HG02884 (cell line): ENCODE measurements at regions not wholly inside any gene's neighbourhood (a gene's known extent, or its start where the extent isn't known, plus 50 kb on each side); places are given as distances from the start of the nearest gene placed in this dataset.
"Not testable (repeated sequence)": the region's sequence is repeated elsewhere in the genome, so short reads cannot be mapped to it uniquely, and the experiment has no call there.

Experiments used
- ATAC-seq: cut with Tn5 transposase; IDR thresholded peaks from one replicate; pipeline ENCODE4 v1.9.1; 2021; ENCODE audit warnings: mild to moderate bottlenecking, moderate library complexity; ENCODE audit not compliant: unreplicated experiment

DNA sequence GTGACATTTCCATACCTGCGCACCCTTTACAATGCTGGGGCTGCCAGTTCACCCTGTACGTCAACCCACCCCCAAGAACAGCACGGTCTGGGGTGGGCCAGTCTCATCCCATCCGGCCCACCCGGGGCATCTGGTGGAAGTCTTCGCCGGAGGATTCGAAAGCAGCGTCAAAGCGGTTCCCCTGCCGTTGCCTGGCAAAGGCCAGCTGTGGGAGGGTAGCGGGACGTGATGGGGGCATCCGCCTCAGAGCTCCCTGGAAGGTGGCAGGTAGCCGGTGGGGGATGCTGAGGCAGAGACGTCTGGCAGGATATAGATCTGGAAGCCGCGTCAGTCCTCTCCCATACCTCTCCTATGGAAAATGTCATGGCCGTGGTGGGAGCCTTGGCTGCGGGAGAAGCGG is 749.1 kb upstream of the DEFB115 start:
- ATAC-seq: not testable (repeated sequence)

DNA sequence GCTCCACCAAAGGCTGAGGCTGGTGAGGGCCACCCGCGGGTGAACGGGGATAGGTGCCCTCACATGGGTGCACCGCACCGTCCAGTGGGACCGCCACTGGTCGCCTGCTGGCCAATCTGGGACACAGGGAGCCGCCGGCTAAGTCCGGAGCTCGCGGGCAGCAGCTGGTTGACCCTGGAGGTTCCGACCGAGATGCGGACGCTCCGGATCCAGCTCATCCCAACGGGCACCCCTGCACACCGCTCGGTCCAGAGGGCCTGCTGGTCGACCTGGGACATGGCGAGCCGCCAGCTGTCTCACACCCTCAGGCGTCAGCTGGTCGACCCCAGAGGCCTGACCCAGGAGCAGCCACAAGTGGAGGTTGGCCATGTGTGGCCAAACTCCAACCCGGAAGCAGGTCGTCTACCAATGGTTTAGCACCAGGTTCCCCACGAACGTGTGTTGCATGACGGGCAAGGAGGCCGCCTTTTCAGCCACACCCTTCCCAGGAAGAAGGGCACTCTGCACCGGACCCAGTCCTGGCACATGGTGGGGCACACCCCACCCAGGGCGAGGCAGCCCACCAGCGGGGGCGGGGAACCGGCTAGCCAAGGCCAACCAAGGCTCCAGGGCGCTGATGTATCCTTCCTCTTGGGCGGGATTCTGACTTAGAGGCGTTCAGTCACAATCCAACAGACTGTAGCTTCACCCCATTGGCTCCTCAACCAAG is 746.0 kb upstream of the DEFB115 start:
- ATAC-seq: no peak

DNA sequence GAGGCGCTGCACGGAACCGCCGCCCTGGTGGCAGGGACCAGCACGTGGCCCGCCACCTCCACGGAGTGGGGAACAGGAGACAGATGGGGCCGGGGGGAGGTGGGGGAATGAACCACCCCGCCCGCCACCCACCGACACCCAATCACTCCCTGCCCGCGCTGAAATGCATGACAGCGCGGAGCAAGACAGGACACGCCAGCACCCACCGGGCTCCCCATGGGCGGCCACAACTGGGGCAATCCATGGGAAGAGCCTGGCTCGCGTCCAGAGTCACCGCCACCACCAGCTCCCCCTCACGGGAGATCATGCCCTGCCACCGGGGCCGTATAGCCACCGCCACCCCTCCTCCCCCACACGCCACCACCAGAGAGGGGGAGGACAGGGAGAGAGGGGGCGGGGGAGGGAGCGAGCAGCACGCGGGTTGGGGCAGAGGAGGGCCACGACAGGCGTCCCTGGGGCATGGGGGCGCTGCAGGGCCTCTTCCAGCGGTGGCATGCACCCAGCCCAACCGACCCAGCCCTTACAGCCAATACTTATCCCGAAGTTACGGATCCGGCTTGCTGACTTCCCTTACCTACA is 744.3 kb upstream of the DEFB115 start:
- ATAC-seq: no peak

DNA sequence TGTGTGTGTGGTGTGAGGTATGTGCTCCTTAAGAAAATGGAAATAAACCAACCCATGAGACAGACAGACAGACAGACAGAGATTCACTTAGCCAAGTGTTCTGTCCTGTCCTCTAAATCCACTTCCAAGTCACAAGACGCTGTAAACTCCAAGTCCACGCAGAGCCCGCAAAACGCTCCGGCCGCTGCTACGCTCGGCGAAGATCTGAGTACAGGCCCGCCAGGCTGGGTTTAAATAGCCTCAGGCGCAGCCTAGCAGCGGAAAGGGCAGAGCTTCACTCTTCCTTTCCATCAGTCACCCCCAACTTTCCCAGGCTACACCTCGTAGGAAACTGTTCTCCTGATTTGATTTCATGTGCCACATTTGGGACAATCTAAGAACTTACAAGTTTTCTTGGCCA is 741.5 kb upstream of the DEFB115 start:
- ATAC-seq: not testable (repeated sequence)

DNA sequence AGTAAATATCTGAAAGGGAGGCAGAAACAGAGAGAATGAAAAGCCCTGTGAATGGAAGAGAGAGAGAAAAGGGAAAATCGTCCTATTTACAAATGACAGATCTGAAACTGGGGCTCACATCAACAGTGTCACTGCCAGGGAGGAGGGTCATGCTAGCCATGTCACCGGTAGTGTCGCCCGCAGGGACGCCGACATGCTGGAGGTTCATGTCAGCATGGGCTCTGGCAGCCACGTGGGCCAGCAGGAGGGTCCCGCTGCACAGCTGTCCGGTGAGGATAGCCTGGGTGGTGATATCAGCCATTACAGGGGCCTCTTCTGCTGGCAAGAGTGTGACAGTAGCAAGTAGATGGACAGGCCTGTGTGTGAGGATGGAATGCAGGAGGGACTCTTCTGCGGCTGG is 738.6 kb upstream of the DEFB115 start:
- not testable (repeated sequence) for ATAC-seq

DNA sequence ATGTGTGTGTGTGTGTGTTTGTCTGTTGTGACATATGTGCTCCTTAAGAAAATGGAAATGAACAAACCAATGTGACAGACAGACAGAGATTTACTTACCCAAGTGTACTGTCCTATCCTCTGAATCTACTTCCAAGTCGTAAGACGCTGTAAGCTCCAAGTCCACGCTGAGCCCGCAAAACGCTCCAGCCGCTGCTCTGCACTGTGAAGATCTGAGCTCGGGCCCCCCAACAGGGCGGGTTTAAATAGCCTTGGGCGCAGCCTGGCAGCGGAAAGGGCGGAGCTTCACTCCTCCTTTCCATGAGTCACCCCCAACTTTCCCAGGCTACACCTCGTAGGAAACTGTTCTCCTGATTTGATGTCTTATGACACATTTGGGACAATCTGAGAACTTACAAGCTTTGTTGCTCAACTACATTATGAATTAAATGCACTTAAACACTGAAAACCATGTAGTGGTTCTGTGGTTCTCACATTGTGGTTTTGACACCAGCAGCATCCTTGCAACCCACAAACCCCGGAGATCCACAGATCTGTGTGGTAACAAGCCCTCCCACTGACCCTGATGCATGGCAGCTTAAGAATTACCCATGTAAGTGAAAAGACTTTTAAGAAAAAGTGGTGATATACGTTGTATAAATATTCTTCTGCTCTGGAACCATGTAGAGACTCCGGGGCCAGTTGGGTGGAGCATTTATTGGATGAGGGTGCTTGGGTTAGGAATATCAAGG is 735.6 kb upstream of the DEFB115 start:
- ATAC-seq: not testable (repeated sequence)

DNA sequence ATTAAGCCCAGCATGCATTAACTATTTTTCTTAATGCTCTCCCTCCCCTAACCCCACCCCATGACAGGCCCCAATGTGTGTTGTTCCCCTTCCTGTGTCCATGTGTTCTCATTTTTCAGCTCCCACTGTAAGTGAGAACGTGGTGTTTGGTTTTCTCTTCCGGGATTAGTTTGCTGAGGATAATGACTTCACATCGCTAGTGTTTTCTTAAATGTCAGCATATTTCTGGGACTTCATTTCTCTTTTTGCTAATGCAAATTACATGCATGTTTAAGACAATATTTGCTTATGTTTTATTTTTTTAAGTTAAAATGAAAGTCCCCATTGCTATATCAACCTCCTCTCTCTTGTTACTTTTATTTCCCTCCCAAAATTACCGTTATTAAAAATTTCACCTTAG is 733.3 kb upstream of the DEFB115 start:
- not testable (repeated sequence) for ATAC-seq

DNA sequence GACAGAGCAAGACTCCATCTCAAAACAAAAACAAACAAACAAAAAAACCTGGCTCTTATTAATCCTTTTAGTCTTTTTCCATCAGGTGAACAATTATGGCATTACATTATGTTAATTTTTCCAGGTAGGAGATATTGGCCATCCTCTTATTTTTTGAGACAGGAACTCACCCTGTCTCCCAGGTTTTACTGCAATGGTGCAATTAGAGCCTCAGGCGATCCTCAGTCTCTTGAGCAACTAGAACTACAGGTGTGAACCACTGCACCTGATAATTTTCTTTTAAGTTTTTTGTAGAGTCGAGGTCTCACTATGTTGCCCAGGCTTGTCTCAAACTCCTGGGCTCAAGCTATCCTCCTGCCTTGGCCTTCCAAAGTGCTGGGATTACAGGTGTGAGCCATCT is 732.7 kb upstream of the DEFB115 start:
- not testable (repeated sequence) for ATAC-seq

DNA sequence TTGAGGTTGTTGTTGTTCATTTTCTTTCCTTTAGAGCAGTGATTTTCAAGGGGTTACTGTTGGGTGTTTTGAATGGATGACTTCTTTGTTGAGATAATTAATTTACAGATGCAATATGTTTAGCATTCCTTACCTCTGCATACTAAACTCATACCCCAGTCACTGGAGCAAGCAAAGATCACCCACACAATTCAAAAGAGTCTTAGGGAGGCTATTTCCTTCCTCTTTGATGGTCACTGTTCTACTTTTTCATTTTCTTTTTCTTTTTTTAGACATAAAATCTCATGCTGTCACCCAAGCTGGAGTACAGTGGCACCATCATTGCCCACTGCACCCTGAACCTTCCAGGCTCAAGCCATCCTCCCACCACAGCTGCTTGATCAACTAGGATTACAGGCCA is 723.8 kb upstream of the DEFB115 start:
- ATAC-seq: not testable (repeated sequence)

DNA sequence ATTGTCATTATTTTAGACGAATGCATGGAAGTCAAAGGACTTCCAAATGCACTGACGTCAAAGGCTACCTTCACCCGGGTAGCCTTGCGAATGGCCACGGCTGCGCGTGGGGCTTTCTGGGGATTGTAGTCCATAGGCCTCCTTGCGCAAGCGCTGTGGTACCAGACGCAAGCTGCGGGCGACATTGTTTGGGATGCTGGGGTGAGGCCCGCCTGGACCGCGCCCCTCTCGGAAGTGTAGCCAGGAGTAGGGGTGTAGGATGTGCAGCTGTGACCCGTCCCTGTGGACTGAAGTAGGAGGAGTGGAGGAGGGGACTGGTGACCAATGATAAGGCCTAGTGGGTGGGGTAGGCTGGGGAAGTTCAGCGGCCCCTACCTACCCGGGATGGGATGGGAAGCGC is 720.0 kb upstream of the DEFB115 start:
- peak; percentile 61 for ATAC-seq

DNA sequence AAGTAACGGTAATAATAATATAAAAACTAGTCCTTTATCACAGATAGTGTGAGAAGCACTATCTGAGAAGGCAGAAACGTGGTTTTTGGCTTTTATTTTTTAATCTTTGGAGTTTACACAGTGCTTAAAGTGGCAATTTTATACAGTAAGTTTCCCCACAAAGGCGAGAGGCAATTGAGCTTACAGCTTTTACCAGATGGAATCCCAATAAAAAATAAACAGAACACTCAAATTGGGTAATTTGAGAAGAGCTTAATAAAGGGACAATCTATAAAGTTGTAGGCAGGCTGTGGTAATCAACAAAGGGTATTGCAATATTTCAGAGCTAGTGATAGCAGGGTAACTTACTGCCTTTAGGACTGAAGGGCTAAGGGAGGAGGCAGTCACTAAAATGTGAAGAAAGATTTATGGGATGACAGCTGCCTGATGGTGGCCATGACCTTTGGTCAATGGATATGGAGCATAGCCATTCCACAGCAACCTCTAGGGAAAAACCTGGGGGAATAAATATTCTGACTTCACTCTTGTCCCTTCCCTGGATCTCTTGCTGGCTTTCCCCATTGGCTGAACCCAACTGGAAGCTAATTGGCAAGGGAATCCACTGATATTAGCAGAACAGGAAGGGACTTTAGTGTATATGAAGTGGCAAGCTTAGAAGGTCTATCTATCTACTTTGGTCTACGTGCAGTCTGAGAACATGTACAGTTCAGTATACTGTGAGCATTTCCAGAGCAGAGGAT is 717.0 kb upstream of the DEFB115 start:
- not testable (repeated sequence) for ATAC-seq

DNA sequence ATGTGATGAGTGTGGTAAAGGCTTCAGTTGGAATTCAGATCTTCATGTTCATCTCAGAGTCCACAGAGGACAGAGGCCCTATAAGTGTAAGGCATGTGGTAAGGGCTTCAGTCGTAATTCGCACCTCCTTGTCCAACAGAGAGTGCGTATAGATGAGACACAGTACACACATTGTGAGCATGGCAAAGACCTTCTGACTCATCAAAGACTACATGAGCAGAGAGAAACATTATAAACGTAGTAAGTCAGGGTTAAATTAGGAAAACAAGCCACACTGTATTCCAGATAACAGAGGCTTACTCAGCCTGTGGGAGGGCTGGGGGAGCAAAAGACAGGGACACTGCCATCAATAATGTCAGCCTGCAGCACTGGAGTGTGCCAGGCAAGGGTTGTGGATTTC is 706.2 kb upstream of the DEFB115 start:
- not testable (repeated sequence) for ATAC-seq

DNA sequence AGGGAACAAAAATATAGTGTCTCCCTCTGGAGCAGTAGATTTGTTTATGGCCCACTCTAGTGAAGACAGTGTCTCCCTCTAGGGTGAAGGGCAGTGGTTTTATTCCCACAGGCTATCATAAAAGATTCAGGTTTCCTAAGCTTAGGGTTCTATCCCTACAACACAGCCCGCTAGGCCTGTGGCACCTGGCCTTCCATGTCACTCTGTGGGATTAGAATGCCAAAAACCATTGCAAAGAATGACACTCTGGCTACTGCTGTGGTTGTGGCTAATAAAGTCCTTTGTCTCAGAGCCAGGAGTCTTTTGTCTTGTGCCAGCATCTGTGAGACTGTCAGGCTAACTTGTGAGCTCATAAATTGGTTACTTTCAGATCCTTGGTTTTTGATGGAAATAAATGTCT is 700.7 kb upstream of the DEFB115 start:
- not testable (repeated sequence) for ATAC-seq

DNA sequence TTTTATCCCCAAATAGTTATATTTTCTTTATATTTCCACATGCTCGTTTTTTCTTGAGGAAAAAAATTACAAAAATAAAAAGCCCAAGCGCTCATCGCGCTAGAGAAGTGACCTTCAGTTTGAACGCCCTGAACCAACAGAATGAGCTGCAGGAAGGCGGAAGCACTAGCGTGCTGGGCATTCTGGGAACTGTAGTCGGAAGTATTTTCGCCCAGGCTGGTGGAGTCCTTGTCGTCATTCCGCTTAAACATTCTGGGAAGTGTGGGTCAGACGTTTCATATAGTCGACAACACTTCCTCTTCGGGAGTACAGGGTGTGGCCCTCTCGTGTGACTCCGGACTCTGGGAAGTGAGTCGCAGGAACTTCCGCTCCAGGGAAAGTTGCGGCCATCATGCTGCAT is 692.4 kb upstream of the DEFB115 start:
- not testable (repeated sequence) for ATAC-seq

DNA sequence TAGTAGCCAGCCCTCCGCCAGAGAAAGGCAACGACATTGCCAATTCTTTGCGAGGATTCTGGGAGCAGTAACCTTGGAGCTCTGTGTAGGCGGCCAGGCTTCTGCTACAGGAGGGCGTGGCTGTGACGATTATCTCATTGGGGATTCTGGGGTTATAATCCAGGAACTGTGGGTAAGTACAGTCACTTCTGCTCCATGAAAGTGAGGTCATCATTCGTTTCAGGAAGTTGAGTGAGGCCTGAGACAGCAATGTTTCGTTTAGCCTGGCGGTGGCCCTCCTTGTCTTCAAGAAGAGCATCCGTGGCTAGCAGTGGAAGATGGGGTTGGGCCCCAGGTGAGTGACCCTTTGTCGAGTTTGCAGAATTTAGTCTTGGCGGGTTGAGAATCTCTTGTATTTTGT is 687.6 kb upstream of the DEFB115 start:
- ATAC-seq: not testable (repeated sequence)

DNA sequence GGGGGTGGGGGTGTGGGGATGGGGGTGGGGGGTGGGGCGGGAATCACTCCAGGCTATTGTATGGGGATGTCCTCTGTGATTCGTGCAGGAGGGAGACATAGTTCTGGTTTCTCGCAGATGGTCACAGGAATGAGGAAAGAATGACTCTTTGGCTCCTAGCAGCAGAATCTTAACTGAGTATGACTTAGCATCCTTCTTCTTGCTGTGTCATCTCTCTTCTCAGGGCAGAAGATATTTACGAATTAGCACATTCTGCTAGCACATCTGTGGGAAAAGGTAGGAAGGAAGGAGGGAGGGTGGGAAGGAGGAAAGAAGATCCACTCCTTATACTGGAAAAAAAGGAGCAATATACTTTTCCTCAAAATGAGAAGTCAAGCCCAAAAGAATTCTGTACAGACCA is 686.8 kb upstream of the DEFB115 start:
- ATAC-seq: not testable (repeated sequence)

DNA sequence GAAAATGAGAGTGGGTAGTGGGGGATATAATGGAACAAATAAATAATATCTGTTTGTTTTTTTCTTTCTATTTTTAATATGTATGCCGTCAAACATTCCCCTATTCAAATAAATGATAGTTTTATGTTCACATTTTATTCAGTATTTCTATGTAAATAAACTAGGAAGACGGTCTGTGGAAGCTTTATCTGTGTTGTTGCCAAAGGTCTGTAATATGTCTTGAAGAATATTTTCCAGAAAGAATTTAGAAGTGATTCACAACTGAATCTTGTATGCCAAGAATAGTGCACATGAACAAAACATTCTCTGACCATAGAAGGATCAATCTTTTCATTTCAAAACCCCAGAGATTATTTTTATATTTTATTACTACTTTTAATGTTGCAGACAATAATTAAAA is 683.1 kb upstream of the DEFB115 start:
- not testable (repeated sequence) for ATAC-seq

DNA sequence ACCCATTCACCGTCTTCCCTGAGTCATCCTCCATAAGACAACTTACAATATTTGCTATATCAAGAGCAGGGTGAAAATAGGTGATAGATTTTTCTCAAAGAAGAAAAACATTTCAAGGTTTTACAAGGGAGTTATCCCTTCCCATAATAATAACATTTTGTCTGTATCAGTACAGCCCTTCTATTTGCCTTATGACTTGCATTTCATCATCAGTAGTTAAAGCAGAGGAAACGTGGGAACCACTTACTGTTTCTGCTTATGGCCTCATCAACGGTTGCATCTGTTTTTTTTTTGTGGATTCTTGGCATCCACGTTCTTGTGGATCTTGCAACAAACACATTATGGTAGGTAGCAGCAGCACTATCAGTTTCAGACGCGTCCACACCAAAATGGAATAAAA is 678.4 kb upstream of the DEFB115 start:
- ATAC-seq: not testable (repeated sequence)

DNA sequence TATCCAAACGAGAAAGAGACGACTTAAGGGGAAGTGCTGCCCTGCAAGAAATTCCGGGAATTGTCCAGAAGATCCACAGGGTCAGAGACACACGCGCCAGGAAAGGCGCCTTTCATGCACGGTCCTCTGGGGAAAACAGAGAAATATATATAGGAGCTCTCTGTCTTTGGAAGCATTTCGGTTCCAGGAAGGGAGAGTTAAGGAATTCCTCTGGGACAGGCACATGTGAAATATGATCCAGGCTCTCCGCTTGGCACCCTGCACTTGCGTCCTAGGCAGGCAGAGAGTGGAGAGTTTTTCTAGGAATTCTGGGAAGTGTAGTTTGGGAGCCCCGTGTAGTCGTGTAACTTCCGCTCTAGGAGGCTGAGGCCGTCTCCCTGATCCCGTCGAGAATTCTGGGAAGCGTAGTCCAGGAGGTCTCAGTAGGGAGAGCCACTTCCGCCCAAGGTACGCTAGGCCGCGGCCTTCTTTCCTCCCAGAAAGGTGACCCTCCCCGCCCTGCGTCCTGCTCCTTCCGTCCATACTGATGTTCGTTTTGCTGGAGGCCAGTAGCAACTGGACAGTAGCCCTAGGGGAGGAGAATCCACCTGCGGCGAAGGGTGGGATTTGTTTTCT is 677.5 kb upstream of the DEFB115 start:
- not testable (repeated sequence) for ATAC-seq

DNA sequence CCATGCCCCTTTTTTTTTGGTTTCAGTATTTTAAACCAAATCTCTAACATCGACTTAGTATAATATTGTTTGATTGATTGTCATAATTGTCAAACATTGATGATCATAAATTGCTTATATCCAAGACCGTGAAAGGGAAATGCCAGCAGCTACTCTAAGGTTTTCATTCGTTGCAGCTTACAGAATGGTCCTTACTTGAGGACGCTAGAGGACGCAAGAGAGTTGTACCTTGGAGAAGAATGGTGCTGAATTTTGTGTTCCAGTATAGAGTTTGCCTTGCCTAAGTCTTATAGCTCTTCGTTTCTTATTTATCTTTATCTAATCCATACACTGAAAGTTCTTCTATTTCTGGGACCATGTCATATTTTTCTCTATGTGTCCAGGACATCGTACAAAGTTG is 675.6 kb upstream of the DEFB115 start:
- ATAC-seq: not testable (repeated sequence)

DNA sequence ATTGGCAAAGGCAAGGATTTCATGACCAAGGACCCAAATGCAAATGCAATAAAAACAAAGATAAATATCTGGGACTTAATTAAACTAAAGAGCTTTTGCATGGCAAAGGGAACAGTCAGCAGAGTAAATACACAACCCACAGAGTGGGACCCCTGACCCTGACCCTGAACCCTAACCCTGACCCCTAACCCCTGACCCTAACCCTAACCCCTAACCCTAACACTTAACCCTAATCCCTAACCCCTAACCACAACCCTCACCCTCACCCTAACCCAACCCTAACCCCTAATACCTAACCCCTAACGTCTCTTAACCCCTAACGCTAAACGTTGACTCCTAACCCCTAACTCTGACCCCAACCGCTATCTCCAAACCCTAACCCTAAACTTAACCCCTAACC is 673.1 kb upstream of the DEFB115 start:
- not testable (repeated sequence) for ATAC-seq
